Glutamatergic neuron (in vitro differentiated cells): ENCODE measurements at regions not wholly inside any gene's neighbourhood (a gene's known extent, or its start where the extent isn't known, plus 50 kb on each side); places are given as distances from the start of the nearest gene placed in this dataset.

ENCODE experiments used
- DNase-seq: peaks from one replicate; pipeline ENCODE4 v3.0.0; 2022
- H3K27ac Mint-ChIP-seq: one replicate; pipeline ENCODE4 v1.8.0; 2020; ENCODE audit warnings: mild to moderate bottlenecking, mixed read lengths, inconsistent platforms; ENCODE audit not compliant: unreplicated experiment
- H3K27me3 Mint-ChIP-seq: one replicate; pipeline ENCODE4 v1.8.0; 2020; ENCODE audit warnings: mild to moderate bottlenecking, moderate library complexity, mixed read lengths, inconsistent platforms; ENCODE audit not compliant: unreplicated experiment
- H3K36me3 Mint-ChIP-seq: one replicate; pipeline ENCODE4 v1.8.0; 2020; ENCODE audit warnings: mild to moderate bottlenecking, mixed read lengths, inconsistent platforms; ENCODE audit not compliant: unreplicated experiment
- H3K4me1 Mint-ChIP-seq: one replicate; pipeline ENCODE4 v1.8.0; 2020; ENCODE audit warnings: mild to moderate bottlenecking, low read depth, mixed read lengths, inconsistent platforms; ENCODE audit not compliant: unreplicated experiment
- H3K4me3 Mint-ChIP-seq: one replicate; pipeline ENCODE4 v1.8.0; 2020; ENCODE audit warnings: mild to moderate bottlenecking, mixed read lengths, inconsistent platforms; ENCODE audit not compliant: unreplicated experiment
- H3K9me3 Mint-ChIP-seq: one replicate; pipeline ENCODE4 v1.8.0; 2020; ENCODE audit warnings: mild to moderate bottlenecking, moderate library complexity, mixed read lengths, inconsistent platforms; ENCODE audit not compliant: unreplicated experiment
- TF ChIP-seq, protein P1 (sequence below): fragments of 200-600 bp; sonication (generic); IDR thresholded peaks from one replicate; pipeline ENCODE4 v1.5.0; 2021; ENCODE audit not compliant: partially characterized antibody, unreplicated experiment

DNA sequence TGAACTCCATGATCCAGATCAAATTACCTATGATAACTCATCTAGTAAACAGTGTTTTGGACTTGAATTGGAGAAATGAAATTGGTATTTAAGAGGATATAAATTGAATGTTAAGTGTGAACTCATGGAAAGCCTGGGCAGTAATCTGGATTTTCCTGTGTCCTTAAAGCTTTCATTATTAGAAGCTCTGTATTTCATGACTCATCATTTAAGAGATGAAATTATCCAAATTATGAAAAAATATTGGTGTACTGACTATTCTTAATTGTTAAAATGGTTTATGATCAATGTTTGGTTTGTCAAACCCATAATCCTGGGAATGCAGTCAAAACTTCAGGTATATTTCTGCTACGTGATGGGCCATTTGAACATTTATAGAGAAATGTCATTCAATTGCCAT is 332.2 kb upstream of the ST6GAL2 start:
- no peaks in the 10 kb centered on the region for H3K9me3 Mint-ChIP-seq
- DNase-seq = no peak
- no peak overlapping the region for H3K27ac Mint-ChIP-seq
- no peaks in the 10 kb centered on the region for H3K36me3 Mint-ChIP-seq
- H3K4me1 Mint-ChIP-seq = no peaks in the 10 kb centered on the region
- no peak overlapping the region for H3K4me3 Mint-ChIP-seq
- peaks cover 2% of the 10 kb centered on the region for H3K27me3 Mint-ChIP-seq
- TF ChIP-seq, protein P1, sequence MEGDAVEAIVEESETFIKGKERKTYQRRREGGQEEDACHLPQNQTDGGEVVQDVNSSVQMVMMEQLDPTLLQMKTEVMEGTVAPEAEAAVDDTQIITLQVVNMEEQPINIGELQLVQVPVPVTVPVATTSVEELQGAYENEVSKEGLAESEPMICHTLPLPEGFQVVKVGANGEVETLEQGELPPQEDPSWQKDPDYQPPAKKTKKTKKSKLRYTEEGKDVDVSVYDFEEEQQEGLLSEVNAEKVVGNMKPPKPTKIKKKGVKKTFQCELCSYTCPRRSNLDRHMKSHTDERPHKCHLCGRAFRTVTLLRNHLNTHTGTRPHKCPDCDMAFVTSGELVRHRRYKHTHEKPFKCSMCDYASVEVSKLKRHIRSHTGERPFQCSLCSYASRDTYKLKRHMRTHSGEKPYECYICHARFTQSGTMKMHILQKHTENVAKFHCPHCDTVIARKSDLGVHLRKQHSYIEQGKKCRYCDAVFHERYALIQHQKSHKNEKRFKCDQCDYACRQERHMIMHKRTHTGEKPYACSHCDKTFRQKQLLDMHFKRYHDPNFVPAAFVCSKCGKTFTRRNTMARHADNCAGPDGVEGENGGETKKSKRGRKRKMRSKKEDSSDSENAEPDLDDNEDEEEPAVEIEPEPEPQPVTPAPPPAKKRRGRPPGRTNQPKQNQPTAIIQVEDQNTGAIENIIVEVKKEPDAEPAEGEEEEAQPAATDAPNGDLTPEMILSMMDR = no peak

DNA sequence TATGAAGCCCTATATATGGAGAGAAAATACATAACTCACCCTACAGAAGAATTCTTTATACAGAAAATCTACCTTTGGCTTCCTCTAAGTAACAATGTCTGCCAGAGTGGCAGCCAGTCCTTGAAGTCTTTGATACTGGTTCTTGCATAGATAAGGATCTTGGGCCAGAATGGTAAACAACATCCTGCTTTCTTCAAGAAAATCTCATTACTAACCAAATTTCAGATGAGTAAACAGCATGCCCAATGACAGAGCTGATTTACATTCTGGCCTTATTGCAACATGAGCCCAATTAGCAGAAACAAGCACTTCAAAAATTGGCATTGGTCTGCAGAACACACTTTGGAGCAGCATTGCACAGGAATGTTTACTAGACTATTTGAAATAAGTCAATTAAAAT is 336.5 kb upstream of the ST6GAL2 start:
- H3K27me3 Mint-ChIP-seq = peaks cover 2% of the 10 kb centered on the region
- no peaks in the 10 kb centered on the region for H3K9me3 Mint-ChIP-seq
- H3K36me3 Mint-ChIP-seq = no peaks in the 10 kb centered on the region
- TF ChIP-seq, protein P1 = no peak
- no peak overlapping the region for H3K4me3 Mint-ChIP-seq
- no peak overlapping the region for H3K27ac Mint-ChIP-seq
- no peak for DNase-seq
- H3K4me1 Mint-ChIP-seq = no peaks in the 10 kb centered on the region

GRCh38 chr2:107235491-107236254 is 349.7 kb upstream of the ST6GAL2 start:
- DNase-seq = no peak
- no peak overlapping the region for H3K27ac Mint-ChIP-seq
- no peak overlapping the region for H3K4me3 Mint-ChIP-seq
- H3K36me3 Mint-ChIP-seq = no peaks in the 10 kb centered on the region
- H3K27me3 Mint-ChIP-seq = no peaks in the 10 kb centered on the region
- TF ChIP-seq, protein P1 = no peak
- no peaks in the 10 kb centered on the region for H3K9me3 Mint-ChIP-seq
- H3K4me1 Mint-ChIP-seq = no peaks in the 10 kb centered on the region

DNA sequence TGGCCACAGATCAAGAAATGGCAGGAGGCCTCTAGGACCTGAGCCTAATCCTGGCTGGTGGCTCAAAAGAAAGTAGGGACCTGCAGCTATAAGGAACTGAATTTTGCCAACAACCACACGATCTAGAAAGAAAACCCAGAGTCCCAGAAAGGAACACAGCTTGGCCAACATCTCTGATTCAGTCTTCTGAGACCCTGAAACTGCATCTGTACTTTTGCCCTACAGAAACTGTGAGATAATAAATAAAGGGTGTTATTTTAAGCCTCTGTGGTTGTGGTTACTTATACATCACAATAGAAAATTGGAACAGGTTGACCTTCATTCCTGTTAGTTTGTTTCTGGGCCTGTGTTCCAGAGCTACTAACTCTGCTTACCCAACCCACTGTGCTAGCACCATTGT is 356.8 kb upstream of the ST6GAL2 start:
- TF ChIP-seq, protein P1 = no peak
- no peaks in the 10 kb centered on the region for H3K4me1 Mint-ChIP-seq
- H3K36me3 Mint-ChIP-seq = no peaks in the 10 kb centered on the region
- no peaks in the 10 kb centered on the region for H3K27me3 Mint-ChIP-seq
- no peak overlapping the region for H3K27ac Mint-ChIP-seq
- no peak overlapping the region for H3K4me3 Mint-ChIP-seq
- H3K9me3 Mint-ChIP-seq = no peaks in the 10 kb centered on the region
- no peak for DNase-seq

DNA sequence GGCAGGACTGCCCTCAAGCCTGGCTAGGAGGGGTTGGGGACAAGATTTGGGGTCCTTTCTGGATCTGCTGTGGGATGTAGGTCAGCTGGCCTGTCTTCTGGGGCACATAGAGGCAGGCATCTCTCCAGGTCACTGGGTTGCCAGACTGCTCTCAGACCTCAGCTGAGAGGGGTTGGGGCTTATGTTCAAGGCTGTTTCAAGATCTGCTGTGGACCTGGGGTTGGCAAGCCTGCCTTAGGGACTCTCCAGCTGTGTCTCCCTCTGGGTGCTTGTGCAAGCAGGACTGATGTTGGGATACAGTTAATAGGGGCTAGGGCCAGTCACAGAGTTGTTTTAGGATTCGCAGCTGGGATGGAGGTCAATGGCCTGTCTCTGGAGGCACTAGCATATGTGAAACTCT is 363.0 kb upstream of the ST6GAL2 start:
- Mint-ChIP-seq H3K27ac (no peak overlapping the region), H3K9me3 (no peaks in the 10 kb centered on the region), H3K4me1 (no peaks in the 10 kb centered on the region), H3K27me3 (no peaks in the 10 kb centered on the region), H3K36me3 (no peaks in the 10 kb centered on the region), H3K4me3 (no peak overlapping the region)
- TF ChIP-seq, protein P1 = no peak
- no peak for DNase-seq
